OCI-LY3 (cell line): ENCODE measurements at regions not wholly inside any gene's neighbourhood (a gene's known extent, or its start where the extent isn't known, plus 50 kb on each side); places are given as distances from the start of the nearest gene placed in this dataset.

ENCODE experiments used
- H2AFZ ChIP-seq: fragments of 200-600, 300-600 bp; shearing (Covaris generic); 2 replicates; pipeline ENCODE4 v1.6.0; 2014; ENCODE audit warnings: antibody characterized with exemption, low read depth, low read length
- H3K27ac ChIP-seq: fragments of 200-600, 300-600 bp; sonication (generic); 2 replicates; pipeline ENCODE4 v1.5.1; 2014; ENCODE audit warnings: mild to moderate bottlenecking, low read length, moderate library complexity, mixed read lengths
- H3K27me3 ChIP-seq: fragments of 200-600, 300-600 bp; sonication (generic); 2 replicates; pipeline ENCODE4 v1.6.1; 2014; ENCODE audit warnings: low read depth, low read length, mixed read lengths
- H3K36me3 ChIP-seq: fragments of 200-600, 300-600 bp; sonication (generic); replicated peaks from 2 replicates; pipeline ENCODE3; 2014; ENCODE audit warnings: low read depth, low read length, mixed read lengths
- H3K4me1 ChIP-seq: fragments of 300-600, 200-600 bp; sonication (generic); 2 replicates; pipeline ENCODE4 v1.6.1; 2014; ENCODE audit warnings: low read length, mixed read lengths
- H3K4me2 ChIP-seq: fragments of 200-600, 300-600 bp; sonication (generic); 2 replicates; pipeline ENCODE4 v1.6.1; 2014; ENCODE audit warnings: low read length, mixed read lengths
- H3K4me3 ChIP-seq: fragments of 300-600, 200-600 bp; sonication (generic); 2 replicates; pipeline ENCODE4 v1.5.1; 2014; ENCODE audit warnings: antibody characterized with exemption, mild to moderate bottlenecking, low read length, moderate library complexity
- H3K79me2 ChIP-seq: fragments of 300-600, 200-600 bp; shearing (Covaris generic); 2 replicates; pipeline ENCODE4 v1.6.1; 2014; ENCODE audit warnings: mild to moderate bottlenecking, low read length, mixed read lengths
- H3K9ac ChIP-seq: fragments of 300-600, 200-600 bp; shearing (Covaris generic); 2 replicates; pipeline ENCODE4 v1.6.0; 2014; ENCODE audit warnings: mild to moderate bottlenecking, low read length, moderate library complexity
- H3K9me3 ChIP-seq: fragments of 200-600, 300-600 bp; shearing (Covaris generic); 2 replicates; pipeline ENCODE4 v1.6.1; 2014; ENCODE audit warnings: low read length, mixed read lengths; ENCODE audit not compliant: insufficient read depth
- H4K20me1 ChIP-seq: fragments of 200-600, 300-600 bp; sonication (generic); 2 replicates; pipeline ENCODE4 v1.6.1; 2016; ENCODE audit warnings: low read length, mixed read lengths; ENCODE audit not compliant: insufficient read depth
- EZH2phosphoT487 ChIP-seq: fragments of 200-600 bp; shearing (Covaris generic); IDR thresholded peaks from 2 replicates; pipeline ENCODE4 v1.6.1; 2018; ENCODE audit warnings: antibody characterized with exemption, mixed run types, low read depth
- TF ChIP-seq, protein P1 (sequence below): fragments of 200-600, 300-600 bp; sonication (generic); IDR thresholded peaks from 2 replicates; pipeline ENCODE4 v1.5.1; 2014; ENCODE audit warnings: antibody characterized with exemption, low read length, low read depth

DNA sequence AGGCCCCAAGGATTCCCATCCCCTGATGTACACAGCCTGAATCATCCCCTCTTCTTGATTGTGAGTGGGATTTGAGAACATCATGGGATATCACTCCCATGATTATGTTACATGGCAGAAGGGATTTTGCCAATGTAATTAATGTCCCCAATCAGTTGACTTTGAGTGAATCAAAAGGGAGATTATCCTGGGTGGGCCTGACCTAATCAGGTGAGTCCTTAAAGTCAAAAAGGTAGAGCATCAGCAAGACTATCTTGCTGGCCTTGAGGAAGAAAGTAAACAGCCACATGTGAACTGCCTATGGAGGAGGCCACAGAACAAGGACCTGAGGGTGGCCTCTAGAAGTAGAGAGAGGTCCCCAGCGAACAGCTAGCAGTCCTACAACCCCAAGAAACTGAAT lies 203.1 kb upstream of the ATP6AP2 start:
- no peaks in the 10 kb centered on the region for H3K27me3 ChIP-seq
- no peaks in the 10 kb centered on the region for H3K9me3 ChIP-seq
- no peaks in the 10 kb centered on the region for H3K36me3 ChIP-seq
- H2AFZ ChIP-seq: no peak overlapping the region
- H4K20me1 ChIP-seq: no peaks in the 10 kb centered on the region
- H3K79me2 ChIP-seq: no peaks in the 10 kb centered on the region
- no peak overlapping the region for H3K9ac ChIP-seq
- H3K4me2 ChIP-seq: no peak overlapping the region
- H3K27ac ChIP-seq: no peak overlapping the region
- H3K4me3 ChIP-seq: no peak overlapping the region
- peaks cover 20% of the 10 kb centered on the region for H3K4me1 ChIP-seq
- no peak for TF ChIP-seq EZH2phosphoT487
- TF ChIP-seq, protein P1, sequence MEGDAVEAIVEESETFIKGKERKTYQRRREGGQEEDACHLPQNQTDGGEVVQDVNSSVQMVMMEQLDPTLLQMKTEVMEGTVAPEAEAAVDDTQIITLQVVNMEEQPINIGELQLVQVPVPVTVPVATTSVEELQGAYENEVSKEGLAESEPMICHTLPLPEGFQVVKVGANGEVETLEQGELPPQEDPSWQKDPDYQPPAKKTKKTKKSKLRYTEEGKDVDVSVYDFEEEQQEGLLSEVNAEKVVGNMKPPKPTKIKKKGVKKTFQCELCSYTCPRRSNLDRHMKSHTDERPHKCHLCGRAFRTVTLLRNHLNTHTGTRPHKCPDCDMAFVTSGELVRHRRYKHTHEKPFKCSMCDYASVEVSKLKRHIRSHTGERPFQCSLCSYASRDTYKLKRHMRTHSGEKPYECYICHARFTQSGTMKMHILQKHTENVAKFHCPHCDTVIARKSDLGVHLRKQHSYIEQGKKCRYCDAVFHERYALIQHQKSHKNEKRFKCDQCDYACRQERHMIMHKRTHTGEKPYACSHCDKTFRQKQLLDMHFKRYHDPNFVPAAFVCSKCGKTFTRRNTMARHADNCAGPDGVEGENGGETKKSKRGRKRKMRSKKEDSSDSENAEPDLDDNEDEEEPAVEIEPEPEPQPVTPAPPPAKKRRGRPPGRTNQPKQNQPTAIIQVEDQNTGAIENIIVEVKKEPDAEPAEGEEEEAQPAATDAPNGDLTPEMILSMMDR: no peak

DNA sequence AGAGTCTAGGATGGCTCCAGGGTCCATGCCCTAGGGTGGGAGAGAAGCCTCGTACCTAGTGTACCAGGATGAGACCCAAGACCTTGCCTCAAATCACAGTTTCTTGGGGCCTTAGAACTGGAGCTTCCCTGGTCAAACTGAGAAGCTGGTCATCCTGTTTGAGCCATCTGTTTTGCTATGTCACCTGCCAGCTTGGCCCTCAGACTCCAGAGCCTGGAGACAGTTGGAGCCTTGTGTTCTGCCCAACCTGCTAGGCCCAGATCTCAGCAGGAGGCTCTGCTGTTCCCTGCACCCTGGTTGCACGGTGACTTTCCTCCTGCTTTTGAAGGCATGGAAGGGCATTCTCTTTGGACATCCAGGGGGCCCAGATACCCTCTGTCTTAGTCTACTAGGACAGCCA lies 206.3 kb upstream of the ATP6AP2 start:
- H3K4me3 ChIP-seq: no peak overlapping the region
- H3K79me2 ChIP-seq: no peaks in the 10 kb centered on the region
- H3K27ac ChIP-seq: no peak overlapping the region
- no peaks in the 10 kb centered on the region for H3K9me3 ChIP-seq
- H3K36me3 ChIP-seq: no peaks in the 10 kb centered on the region
- H3K9ac ChIP-seq: no peak overlapping the region
- peaks cover 9% of the 10 kb centered on the region for H3K4me1 ChIP-seq
- no peaks in the 10 kb centered on the region for H4K20me1 ChIP-seq
- no peak for TF ChIP-seq EZH2phosphoT487
- TF ChIP-seq, protein P1: no peak
- H3K4me2 ChIP-seq: no peak overlapping the region
- H3K27me3 ChIP-seq: no peaks in the 10 kb centered on the region
- no peak overlapping the region for H2AFZ ChIP-seq

DNA sequence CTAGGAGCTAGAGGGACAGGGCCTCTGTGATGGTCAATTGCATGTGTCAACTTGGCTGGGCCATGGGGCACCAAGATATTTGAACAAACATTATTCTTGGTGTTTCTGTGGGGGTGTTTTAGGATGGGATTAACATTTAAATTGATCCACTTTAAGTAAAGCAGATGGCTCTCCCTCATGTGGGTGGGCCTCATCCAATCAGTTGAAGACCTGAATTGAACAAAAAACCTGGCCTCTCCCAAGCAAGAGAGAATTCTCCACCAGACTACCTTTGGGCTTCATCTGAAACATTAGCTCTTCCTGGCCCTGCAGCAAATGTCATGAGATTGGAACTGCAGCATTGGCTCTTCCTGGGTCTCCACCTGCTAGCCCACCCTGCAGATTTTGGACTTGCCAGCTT lies 207.1 kb upstream of the ATP6AP2 start:
- Histone ChIP-seq H3K36me3 (no peaks in the 10 kb centered on the region), H2AFZ (no peak overlapping the region), H3K79me2 (no peaks in the 10 kb centered on the region), H3K4me1 (peaks cover 9% of the 10 kb centered on the region), H3K9ac (no peak overlapping the region), H3K4me3 (no peak overlapping the region), H3K27ac (no peak overlapping the region), H3K4me2 (no peak overlapping the region), H4K20me1 (no peaks in the 10 kb centered on the region), H3K27me3 (no peaks in the 10 kb centered on the region), H3K9me3 (no peaks in the 10 kb centered on the region)
- no peak for TF ChIP-seq EZH2phosphoT487
- TF ChIP-seq, protein P1: no peak

DNA sequence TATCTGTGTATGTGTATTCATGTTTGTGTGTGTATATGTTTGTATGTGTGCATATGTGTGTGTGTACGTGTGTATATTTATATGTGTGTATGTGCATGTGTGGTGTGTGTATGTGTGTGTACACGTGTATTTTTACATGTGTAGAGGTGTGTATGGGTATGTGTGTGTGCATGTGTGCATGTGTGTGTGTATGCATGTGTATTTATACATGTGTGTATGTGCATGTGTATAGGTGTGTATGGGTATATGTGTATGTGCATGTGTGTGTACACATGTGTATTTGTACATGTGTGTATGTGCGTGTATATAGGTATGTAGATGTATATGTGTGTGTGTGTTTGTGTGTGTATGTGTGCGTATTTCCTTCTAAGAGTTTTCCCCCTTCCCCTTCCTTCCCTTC lies 207.7 kb upstream of the ATP6AP2 start:
- no peak for TF ChIP-seq EZH2phosphoT487
- TF ChIP-seq, protein P1: no peak
- Histone ChIP-seq H3K4me1 (peaks cover 9% of the 10 kb centered on the region), H3K9ac (no peak overlapping the region), H3K4me3 (no peak overlapping the region), H3K27ac (no peak overlapping the region), H3K27me3 (no peaks in the 10 kb centered on the region), H3K36me3 (no peaks in the 10 kb centered on the region), H2AFZ (no peak overlapping the region), H3K79me2 (no peaks in the 10 kb centered on the region), H4K20me1 (no peaks in the 10 kb centered on the region), H3K4me2 (no peak overlapping the region), H3K9me3 (no peaks in the 10 kb centered on the region)
